ENCODE measurements at regions not wholly inside any gene's neighbourhood (a gene's known extent, or its start where the extent isn't known, plus 50 kb on each side); places are given as distances from the start of the nearest gene placed in this dataset.
"Not testable (repeated sequence)": the region's sequence is repeated elsewhere in the genome, so short reads cannot be mapped to it uniquely, and the experiment has no call there.

DNA sequence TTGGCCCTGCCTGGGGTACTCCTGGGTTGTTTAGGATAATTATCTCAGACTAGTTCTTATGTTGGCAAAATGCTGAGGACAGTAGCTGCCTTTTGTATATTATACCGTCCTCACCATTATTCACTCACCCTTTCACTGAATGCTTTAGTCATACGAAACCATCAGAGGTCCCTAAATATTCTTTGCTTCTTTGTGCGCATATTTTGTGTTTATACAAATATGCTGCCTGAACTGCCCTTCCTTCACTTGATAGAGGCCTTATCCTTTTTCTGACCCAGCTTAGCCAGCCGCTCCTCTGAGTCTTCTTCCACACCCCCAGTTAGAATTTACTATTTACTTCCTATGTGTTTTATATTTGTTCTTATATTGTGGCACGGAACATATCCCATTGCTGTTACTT lies 70.2 kb upstream of the OSBPL3 start:
- Mint-ChIP-seq H3K9me3 (peaks cover 17% of the 10 kb centered on the region), H3K27me3 (ENCODE audit: low read depth, poor library complexity) (no peaks in the 10 kb centered on the region), H3K4me3 (no peak overlapping the region), H3K27ac (no peak overlapping the region), H3K36me3 (ENCODE audit: low read depth) (peaks cover 6% of the 10 kb centered on the region), H3K4me1 (peaks cover 6% of the 10 kb centered on the region)
- DNase-seq, result no peak
- TF ChIP-seq, protein P1, sequence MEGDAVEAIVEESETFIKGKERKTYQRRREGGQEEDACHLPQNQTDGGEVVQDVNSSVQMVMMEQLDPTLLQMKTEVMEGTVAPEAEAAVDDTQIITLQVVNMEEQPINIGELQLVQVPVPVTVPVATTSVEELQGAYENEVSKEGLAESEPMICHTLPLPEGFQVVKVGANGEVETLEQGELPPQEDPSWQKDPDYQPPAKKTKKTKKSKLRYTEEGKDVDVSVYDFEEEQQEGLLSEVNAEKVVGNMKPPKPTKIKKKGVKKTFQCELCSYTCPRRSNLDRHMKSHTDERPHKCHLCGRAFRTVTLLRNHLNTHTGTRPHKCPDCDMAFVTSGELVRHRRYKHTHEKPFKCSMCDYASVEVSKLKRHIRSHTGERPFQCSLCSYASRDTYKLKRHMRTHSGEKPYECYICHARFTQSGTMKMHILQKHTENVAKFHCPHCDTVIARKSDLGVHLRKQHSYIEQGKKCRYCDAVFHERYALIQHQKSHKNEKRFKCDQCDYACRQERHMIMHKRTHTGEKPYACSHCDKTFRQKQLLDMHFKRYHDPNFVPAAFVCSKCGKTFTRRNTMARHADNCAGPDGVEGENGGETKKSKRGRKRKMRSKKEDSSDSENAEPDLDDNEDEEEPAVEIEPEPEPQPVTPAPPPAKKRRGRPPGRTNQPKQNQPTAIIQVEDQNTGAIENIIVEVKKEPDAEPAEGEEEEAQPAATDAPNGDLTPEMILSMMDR (IDR thresholded peaks at IDR 0.05), result no peak

DNA sequence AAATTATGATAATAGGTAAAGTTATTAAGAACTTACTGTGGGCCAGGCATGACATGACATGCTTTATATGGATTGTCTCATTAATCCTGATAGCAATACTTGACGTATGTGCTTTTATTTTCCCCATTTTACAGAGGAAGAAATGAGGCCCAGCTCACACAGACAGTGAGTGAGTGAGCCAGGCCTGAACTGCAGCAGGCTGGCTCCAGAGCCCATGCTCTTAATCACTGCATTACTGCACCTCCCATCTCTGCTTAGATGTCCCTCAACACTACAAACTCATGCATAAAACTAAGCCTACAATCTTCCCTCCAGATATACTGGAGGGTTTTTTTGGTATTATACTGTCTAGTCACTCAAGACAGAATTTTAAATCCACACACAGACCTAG lies 68.5 kb upstream of the OSBPL3 start:
- H3K9me3 Mint-ChIP-seq, result peaks cover 17% of the 10 kb centered on the region

DNA sequence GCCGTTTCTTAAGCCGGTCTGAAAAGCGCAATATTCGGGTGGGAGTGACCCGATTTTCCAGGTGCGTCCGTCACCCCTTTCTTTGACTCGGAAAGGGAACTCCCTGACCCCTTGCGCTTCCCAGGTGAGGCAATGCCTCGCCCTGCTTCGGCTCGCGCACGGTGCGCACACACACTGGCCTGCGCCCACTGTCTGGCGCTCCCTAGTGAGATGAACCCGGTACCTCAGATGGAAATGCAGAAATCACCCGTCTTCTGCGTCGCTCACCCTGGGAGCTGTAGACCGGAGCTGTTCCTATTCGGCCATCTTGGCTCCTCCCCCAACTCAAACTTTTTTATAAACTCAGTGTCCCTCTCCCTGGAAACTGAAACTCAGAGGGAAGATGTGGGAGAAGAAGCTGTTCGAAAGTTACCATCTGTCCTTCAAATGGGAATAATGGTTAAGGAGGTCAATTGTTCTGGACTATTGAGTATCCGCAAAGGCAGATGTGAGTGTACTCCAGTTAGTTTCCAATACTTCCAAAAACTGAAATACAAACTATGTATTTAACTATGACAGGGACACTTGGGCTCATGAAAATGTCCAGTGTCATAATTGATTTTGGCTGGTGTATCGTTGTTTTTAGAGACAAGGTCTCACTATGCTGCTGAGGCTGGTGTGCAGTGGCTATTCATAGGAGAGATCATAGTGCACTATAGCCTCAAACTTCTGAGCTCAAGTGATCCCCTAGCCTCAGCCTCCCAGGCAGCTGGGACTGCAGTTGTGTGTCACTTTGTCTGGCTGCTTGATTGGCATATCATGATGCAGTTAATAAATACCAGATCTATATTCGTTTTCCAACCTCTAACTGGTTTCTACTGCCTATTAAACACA lies 67.8 kb upstream of the OSBPL3 start:
- not testable (repeated sequence) for H3K4me1 Mint-ChIP-seq; H3K27me3 Mint-ChIP-seq (ENCODE audit: low read depth, poor library complexity); H3K36me3 Mint-ChIP-seq (ENCODE audit: low read depth); DNase-seq; H3K27ac Mint-ChIP-seq
- Mint-ChIP-seq H3K9me3 (peaks cover 17% of the 10 kb centered on the region), H3K4me3 (peak overlapping the region; percentile 52)

More for the DNA sequence above, 68.5 kb upstream of the OSBPL3 start:
- no peak for DNase-seq
- no peaks in the 10 kb centered on the region for H3K27me3 Mint-ChIP-seq (ENCODE audit: low read depth, poor library complexity)
- no peak overlapping the region for H3K27ac Mint-ChIP-seq
- TF ChIP-seq, protein P1 (IDR thresholded peaks at IDR 0.05), result no peak
- H3K36me3 Mint-ChIP-seq (ENCODE audit: low read depth), result peaks cover 6% of the 10 kb centered on the region
- H3K4me1 Mint-ChIP-seq, result no peaks in the 10 kb centered on the region
- no peak overlapping the region for H3K4me3 Mint-ChIP-seq

DNA sequence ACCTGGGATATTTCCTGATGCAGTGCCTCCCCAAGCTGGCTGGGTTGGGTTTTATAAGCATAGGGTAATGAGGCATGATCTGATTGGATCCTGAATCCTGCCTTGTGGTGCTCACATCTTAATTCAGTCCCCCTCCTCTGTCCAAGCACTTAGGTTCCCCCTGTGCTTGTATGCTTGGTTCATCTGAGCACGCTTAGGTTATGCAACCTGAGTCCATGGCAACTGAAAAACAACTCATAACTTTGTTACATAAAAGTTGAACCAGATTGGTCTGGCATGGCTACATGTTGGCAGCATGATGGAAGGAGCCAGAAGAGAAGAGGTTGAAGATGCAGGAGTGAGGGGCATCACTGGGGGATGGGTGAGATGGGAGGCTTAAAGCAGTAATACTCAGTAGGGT lies 57.3 kb upstream of the OSBPL3 start:
- Mint-ChIP-seq H3K4me3 (no peak overlapping the region), H3K27me3 (ENCODE audit: low read depth, poor library complexity) (peaks cover 6% of the 10 kb centered on the region), H3K4me1 (no peaks in the 10 kb centered on the region), H3K27ac (no peak overlapping the region), H3K36me3 (ENCODE audit: low read depth) (no peaks in the 10 kb centered on the region), H3K9me3 (peaks cover 23% of the 10 kb centered on the region)
- no peak for DNase-seq
- TF ChIP-seq, protein P1 (IDR thresholded peaks at IDR 0.05), result no peak

DNA sequence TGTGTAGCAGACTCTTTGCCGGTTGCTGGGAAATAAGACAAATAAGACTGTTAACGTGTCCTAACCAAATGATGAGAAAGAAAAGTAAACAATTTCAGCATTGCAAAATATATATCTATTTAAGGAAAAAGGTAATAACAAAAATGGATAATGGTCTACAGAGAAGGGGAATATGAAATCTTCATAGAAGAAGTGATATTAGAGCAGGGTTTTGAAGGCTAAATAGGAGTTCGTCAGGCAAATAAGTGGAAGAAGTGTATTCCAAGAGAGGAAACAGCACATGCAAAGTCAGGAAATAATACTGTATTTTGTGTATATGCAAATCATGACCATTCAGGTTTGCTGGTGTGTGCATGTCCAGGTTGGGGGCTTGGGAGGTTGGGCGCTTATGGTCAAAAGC lies 55.3 kb upstream of the OSBPL3 start:
- Mint-ChIP-seq H3K36me3 (ENCODE audit: low read depth) (no peaks in the 10 kb centered on the region), H3K4me3 (no peak overlapping the region), H3K27ac (no peak overlapping the region), H3K9me3 (peaks cover 16% of the 10 kb centered on the region), H3K27me3 (ENCODE audit: low read depth, poor library complexity) (peaks cover 6% of the 10 kb centered on the region), H3K4me1 (no peaks in the 10 kb centered on the region)
- TF ChIP-seq, protein P1 (IDR thresholded peaks at IDR 0.05), result no peak
- DNase-seq, result no peak

DNA sequence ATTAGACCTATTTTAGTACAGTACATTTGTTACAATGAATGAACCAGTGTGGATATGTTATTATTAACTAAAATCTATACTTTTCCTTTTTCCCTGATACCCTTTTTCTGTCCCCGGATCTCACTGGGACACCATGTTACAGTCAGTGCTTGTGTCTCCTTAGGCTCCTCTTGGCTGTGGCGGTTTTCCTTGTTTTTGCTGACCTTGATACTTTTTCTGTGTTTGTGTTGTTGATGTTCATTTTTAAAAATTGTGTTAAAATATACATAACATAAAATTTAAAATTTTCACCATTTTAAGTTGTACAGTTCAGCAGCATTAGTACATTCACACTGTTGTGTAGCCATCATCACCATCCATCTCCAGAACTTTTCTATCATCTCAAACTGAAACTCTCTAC lies 54.2 kb upstream of the OSBPL3 start:
- peaks cover 16% of the 10 kb centered on the region for H3K9me3 Mint-ChIP-seq

More for the DNA sequence above, 54.2 kb upstream of the OSBPL3 start:
- H3K27ac Mint-ChIP-seq, result no peak overlapping the region
- no peak overlapping the region for H3K4me3 Mint-ChIP-seq
- peaks cover 6% of the 10 kb centered on the region for H3K4me1 Mint-ChIP-seq
- no peaks in the 10 kb centered on the region for H3K36me3 Mint-ChIP-seq (ENCODE audit: low read depth)
- H3K27me3 Mint-ChIP-seq (ENCODE audit: low read depth, poor library complexity), result peaks cover 9% of the 10 kb centered on the region
- DNase-seq, result no peak
- TF ChIP-seq, protein P1 (IDR thresholded peaks at IDR 0.05), result no peak

All from nephron progenitor cell (in vitro differentiated cells).